ENCODE measurements at regions not wholly inside any gene's neighbourhood (a gene's known extent, or its start where the extent isn't known, plus 50 kb on each side); places are given as distances from the start of the nearest gene placed in this dataset.
"Not testable (repeated sequence)": the region's sequence is repeated elsewhere in the genome, so short reads cannot be mapped to it uniquely, and the experiment has no call there.

- DNase-seq = no peak
Measured at GRCh38 chr5:52623291-52623690, 164.4 kb upstream of the ITGA1 start.

- DNase-seq = no peak
Measured at GRCh38 chr5:52624291-52624690, 163.4 kb upstream of the ITGA1 start.

GRCh38 chr5:52626312-52626711 is 161.4 kb upstream of the ITGA1 start:
- no peak for DNase-seq

GRCh38 chr5:52627740-52628139 is 160.0 kb upstream of the ITGA1 start:
- no peak for DNase-seq

GRCh38 chr5:52632281-52632680 is 155.4 kb upstream of the ITGA1 start:
- no peak for DNase-seq

GRCh38 chr5:52634171-52634570 is 153.5 kb upstream of the ITGA1 start:
- DNase-seq = not testable (repeated sequence)

- DNase-seq = peak; percentile 72
Measured at GRCh38 chr5:52638732-52639131, 149.0 kb upstream of the ITGA1 start.

GRCh38 chr5:52648726-52649125 is 139.0 kb upstream of the ITGA1 start:
- no peak for DNase-seq

GRCh38 chr5:52655163-52655562 is 132.6 kb upstream of the ITGA1 start:
- DNase-seq = no peak

GRCh38 chr5:52656569-52657246 is 131.0 kb upstream of the ITGA1 start:
- DNase-seq = peak; percentile 10

- DNase-seq = peak; percentile 83
Measured at GRCh38 chr5:52657247-52657645, 130.5 kb upstream of the ITGA1 start.

GRCh38 chr5:52658246-52658645 is 129.5 kb upstream of the ITGA1 start:
- no peak for DNase-seq

GRCh38 chr5:52660621-52661020 is 127.1 kb upstream of the ITGA1 start:
- no peak for DNase-seq

- DNase-seq = no peak
Measured at GRCh38 chr5:52661903-52662595, 125.7 kb upstream of the ITGA1 start.

GRCh38 chr5:52665559-52665958 is 122.2 kb upstream of the ITGA1 start:
- no peak for DNase-seq

- no peak for DNase-seq
Measured at GRCh38 chr5:52668139-52668538, 119.6 kb upstream of the ITGA1 start.

- no peak for DNase-seq
Measured at GRCh38 chr5:52668544-52669185, 119.1 kb upstream of the ITGA1 start.

GRCh38 chr5:52672459-52672858 is 115.3 kb upstream of the ITGA1 start:
- no peak for DNase-seq

- DNase-seq = no peak
Measured at GRCh38 chr5:52673495-52673894, 114.2 kb upstream of the ITGA1 start.

GRCh38 chr5:52674815-52675545 is 112.7 kb upstream of the ITGA1 start:
- no peak for DNase-seq

GRCh38 chr5:52682492-52682891 is 105.2 kb upstream of the ITGA1 start:
- DNase-seq = no peak

GRCh38 chr5:52684051-52684450 is 103.7 kb upstream of the ITGA1 start:
- no peak for DNase-seq

- DNase-seq = no peak
Measured at GRCh38 chr5:52685566-52685965, 102.2 kb upstream of the ITGA1 start.

- DNase-seq = no peak
Measured at GRCh38 chr5:52685971-52686370, 101.7 kb upstream of the ITGA1 start.
